ENCODE measurements at regions not wholly inside any gene's neighbourhood (a gene's known extent, or its start where the extent isn't known, plus 50 kb on each side); places are given as distances from the start of the nearest gene placed in this dataset.

GRCh38 chr7:155195939-155196523 lies 101.6 kb upstream of the INSIG1 start:
- no peak for TF ChIP-seq CTCF (IDR thresholded peaks at IDR 0.05)
- H3K36me3 ChIP-seq = no peaks in the 10 kb centered on the region
- intact Hi-C loops (cut with DNase I) = loop anchor here (10.0 kb wide), 1 partner anchor 149 kb away; no protein-coding TSS in a partner anchor
- H3K27me3 ChIP-seq (ENCODE audit: low read depth) = peaks cover 7% of the 10 kb centered on the region
- no peak overlapping the region for H3K4me3 ChIP-seq
- no peak for ATAC-seq
- DNase-seq = no peak
- no peak overlapping the region for H3K27ac ChIP-seq
- H3K4me1 ChIP-seq = no peaks in the 10 kb centered on the region
- peaks cover 18% of the 10 kb centered on the region for H3K9me3 ChIP-seq

GRCh38 chr7:155198196-155198892 lies 99.3 kb upstream of the INSIG1 start:
- H3K36me3 ChIP-seq = no peaks in the 10 kb centered on the region
- H3K9me3 ChIP-seq = peaks cover 18% of the 10 kb centered on the region
- intact Hi-C loops (cut with DNase I) = loop anchor here (10.0 kb wide), 1 partner anchor 146 kb away; no protein-coding TSS in a partner anchor
- ATAC-seq = no peak
- H3K4me1 ChIP-seq = no peaks in the 10 kb centered on the region
- H3K27me3 ChIP-seq (ENCODE audit: low read depth) = peaks cover 5% of the 10 kb centered on the region
- TF ChIP-seq CTCF (IDR thresholded peaks at IDR 0.05) = no peak
- H3K4me3 ChIP-seq = no peak overlapping the region
- H3K27ac ChIP-seq = no peak overlapping the region
- DNase-seq = no peak

- peaks cover 5% of the 10 kb centered on the region for H3K27me3 ChIP-seq (ENCODE audit: low read depth)
- TF ChIP-seq CTCF (IDR thresholded peaks at IDR 0.05) = no peak
- no peak overlapping the region for H3K27ac ChIP-seq
- peaks cover 18% of the 10 kb centered on the region for H3K9me3 ChIP-seq
- ATAC-seq (no peak), DNase-seq (no peak)
- no peaks in the 10 kb centered on the region for H3K36me3 ChIP-seq
- intact Hi-C loops (cut with DNase I) = loop anchor here (10.0 kb wide), 1 partner anchor 146 kb away; no protein-coding TSS in a partner anchor
- no peak overlapping the region for H3K4me3 ChIP-seq
- no peaks in the 10 kb centered on the region for H3K4me1 ChIP-seq
These were observed 98.5 kb upstream of the INSIG1 start for GRCh38 chr7:155198901-155199845.

GRCh38 chr7:155201325-155202087 lies 96.2 kb upstream of the INSIG1 start:
- Histone ChIP-seq H3K27ac (no peak overlapping the region), H3K4me3 (no peak overlapping the region), H3K27me3 (ENCODE audit: low read depth) (no peaks in the 10 kb centered on the region), H3K9me3 (peaks cover 9% of the 10 kb centered on the region), H3K36me3 (no peaks in the 10 kb centered on the region), H3K4me1 (no peaks in the 10 kb centered on the region)
- intact Hi-C loops (cut with DNase I) = no loop called here
- DNase-seq (no peak), ATAC-seq (no peak)
- no peak for TF ChIP-seq CTCF (IDR thresholded peaks at IDR 0.05)

Measured in lower lobe of right lung (tissue), 2 donors.